ENCODE measurements at regions not wholly inside any gene's neighbourhood (a gene's known extent, or its start where the extent isn't known, plus 50 kb on each side); places are given as distances from the start of the nearest gene placed in this dataset.

DNA sequence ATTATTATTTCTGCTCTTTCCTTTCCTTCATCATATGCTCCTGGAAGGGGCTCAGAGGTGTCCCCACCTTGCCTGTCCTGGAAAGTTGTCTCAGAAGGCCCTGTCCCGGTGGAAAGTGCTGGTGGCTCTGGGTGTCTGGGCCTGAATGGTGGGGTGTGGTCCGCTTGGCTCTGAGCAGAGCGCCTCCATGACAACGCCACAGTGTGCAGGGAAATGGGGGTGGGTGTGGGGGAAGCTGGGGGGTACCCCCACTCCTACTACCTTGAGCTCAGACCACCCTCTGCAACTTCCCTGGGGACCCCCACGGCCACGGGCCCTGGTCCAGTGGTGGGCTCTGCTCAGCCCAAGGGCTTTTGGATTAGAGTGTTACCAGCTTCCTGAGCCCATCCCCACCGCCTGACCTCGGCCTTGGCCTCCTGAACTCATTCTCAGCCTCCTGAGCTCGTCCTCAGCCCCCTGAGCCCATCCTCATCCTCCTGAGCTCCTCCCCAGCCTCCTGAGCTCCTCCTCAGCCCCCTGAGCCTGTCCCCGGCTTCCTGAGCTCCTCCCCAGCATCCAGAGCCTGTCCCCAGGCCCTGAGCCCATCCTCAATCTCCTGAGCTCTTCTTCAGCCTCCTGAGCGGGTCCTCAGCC is 106.4 kb upstream of the FAM20C start:
- DNase-seq = no peak

- no peak for DNase-seq
Measured at GRCh38 chr7:86629-87028, 105.7 kb upstream of the FAM20C start.

GRCh38 chr7:87047-87446 is 105.3 kb upstream of the FAM20C start:
- DNase-seq = no peak

DNA sequence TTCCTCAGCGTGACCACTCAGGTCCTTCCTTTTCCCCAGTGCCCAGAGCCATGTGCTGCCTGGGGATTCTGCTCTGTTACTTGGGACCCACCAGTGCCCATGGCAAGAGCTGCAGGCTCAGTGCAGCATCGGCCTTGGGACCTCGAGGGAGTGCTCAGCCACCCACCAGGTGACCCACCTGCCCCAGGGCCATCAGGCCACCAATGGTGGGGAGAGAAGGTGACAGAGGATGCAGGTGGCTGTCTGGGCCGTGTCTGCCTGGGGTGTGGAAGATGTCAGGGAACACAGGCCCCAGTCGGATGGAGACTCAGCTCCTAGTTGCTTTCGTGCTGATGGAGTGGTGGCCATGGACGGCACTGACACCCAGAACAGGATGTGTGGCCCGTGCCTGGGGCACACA is 104.7 kb upstream of the FAM20C start:
- DNase-seq = no peak

GRCh38 chr7:88095-88926 is 104.1 kb upstream of the FAM20C start:
- no peak for DNase-seq

DNA sequence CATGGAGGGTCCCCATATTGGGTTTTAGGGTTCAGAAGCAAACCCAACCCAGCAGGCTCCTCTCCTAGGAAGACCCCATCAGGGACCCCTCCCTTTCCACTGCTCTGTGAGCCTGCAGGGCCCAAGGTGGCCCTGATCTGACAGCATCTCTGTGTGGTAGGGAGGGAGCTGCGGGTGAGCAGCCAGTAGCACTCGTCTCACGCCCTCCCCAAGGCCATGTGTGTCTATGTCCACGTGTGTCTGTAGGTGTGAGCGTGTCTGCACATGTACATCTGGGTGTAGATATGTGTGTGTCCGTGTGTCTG is 103.5 kb upstream of the FAM20C start:
- DNase-seq = no peak

DNA sequence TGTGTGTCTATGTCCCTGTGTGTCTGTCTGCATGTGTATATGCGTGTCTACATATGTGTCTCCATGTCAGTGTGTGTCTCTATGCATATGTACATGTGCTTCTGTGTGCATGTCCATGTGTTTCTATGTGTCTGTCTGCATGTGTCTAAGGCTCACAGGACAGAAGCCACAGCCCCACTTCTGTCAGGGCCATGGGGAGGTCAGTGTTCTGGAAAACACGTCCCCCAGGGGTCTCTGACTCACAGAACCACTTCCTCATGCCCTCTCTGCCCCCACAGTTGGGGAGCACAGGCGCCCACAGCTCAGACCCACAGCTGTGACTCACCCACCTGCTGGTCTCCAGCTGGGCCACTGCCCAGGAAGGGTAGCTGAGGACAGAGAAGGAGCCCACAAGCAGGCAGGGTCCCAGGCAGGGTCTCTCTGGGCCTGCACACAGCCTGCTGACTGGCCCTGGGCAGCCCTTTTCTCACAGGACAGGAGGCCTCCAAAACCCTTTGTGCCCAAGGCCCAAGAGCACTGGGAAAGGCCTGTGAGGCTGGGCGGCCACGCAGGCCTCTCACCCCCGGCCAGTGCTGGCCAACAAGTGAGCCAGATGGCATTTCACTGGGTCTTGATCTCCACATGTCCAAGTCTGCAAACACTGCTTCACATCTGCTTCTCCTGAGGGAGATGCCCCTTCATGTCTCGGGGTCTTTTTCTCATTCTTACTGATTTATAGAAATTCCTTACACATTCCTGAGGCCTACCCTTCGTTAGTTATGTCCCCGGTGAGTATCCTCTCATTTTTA is 102.9 kb upstream of the FAM20C start:
- DNase-seq = peak; percentile 75 to 96

DNA sequence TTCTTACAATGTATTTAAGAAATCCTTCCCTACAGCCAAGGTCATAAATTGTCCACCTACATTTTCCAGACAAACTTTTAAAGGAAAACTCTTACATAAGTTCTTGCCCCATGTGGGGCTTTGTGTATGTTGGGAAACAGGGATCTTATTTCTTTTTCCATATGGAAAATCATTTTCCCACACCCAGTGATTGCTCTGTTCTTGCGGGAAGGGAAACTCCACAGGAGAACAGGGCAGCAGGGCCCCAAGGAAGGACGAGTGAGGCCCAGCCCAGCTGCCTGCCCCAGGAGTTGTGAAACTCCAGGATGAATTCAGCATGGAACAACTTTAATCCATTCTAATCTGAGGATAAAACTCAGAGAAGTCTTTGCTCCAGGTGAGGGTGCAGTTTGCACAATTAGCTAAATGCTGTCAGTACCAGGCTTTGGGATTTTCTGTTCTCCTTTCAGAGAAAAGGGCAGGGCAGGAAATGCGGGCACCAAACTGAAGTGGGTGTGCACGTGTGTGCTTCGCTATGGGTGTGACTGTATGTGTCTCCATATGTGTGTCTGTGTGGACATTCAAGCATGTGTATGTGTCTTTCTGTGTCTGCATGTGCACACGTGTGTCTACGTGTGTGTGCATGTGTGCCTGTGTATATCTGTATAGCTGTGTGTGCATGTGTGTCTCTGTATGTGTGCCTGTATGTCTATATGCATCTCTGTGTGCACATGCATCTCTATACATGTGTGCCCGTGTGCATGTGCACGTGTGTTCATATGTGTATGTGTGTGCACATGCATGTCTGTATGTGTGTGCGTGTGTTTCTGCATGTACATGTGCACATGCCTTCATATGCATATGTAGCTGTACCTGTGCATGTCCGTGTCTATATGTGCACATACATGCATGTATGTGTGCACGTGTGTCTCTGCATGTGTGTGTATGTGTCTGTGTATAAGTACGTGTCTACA is 102.0 kb upstream of the FAM20C start:
- DNase-seq = peak; percentile 50 to 55

DNA sequence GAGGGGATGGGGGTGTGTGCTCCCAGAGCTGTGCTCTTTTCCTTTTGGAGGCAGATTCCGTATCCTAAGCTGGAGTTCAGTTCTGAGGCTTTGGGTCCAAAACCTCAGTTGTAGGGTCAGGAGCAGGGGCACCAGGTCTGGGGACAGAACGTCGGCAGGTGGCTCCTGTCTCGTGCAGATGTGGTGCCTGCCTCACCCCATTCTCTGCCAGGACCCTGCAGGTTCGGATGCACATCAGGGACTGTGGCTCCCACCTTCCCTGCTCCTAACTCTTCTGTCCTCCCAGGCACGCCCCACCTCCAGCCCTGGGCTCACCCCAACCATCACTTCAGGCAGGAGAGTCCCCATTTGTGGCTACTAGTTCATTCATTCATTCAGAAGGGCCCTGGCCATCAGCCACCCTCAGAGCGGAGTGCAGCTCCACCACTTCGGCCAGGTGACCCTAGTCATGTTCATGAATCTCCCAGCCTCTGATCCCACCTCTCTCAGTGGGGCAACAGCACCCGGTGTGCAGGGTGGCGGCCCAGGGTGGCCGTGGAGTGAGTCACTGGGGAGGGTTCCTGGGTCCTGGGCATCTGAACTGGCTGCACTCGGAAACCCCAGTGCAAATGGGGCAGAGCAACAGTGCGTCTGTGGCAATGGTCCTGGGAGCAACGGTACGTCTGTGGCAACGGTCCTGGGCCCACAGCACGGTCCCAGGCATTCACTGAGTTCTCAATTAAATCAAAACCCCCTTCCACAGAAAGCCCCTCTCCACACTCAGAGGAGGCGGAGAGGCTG is 100.8 kb upstream of the FAM20C start:
- no peak for DNase-seq

GRCh38 chr7:92231-92674 is 100.1 kb upstream of the FAM20C start:
- DNase-seq = no peak

DNA sequence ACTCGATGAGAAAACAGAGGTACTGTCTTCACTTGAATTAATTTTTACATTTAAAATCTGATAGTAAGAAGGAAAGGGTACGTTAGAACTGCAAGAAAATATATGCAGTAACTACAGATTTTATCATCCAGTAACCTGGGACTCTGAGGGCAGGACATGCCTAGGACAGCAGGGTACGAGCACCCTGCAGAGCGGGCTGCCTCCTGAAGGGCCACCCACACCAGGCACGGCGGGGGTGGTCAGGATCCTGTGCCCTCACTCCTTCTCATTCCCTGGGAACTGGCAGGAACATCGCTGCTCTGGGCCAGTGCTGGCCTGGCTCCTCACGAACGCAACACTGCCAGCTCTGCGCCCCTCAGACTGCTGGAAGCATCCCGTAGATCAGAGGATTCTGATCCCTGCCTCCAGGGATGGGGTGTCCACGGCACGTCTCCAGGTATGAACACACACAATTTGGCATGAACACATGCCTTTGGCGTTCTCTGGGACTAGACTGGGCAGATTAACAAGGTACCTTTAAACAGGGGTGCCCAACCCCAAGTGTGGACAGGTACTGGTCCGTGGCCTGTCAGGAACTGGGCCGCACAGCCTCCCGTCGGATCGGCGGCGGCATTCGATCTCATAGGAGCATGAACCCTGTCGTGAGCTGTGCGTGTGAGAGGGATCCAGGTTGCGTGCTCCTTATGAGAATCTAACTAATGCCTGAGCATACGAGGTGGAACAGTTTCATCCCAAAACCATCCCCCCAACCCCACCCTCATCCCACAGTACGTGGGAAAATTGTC is 99.3 kb upstream of the FAM20C start:
- DNase-seq = no peak

- DNase-seq = no peak
Measured at GRCh38 chr7:94251-94801, 98.0 kb upstream of the FAM20C start.

DNA sequence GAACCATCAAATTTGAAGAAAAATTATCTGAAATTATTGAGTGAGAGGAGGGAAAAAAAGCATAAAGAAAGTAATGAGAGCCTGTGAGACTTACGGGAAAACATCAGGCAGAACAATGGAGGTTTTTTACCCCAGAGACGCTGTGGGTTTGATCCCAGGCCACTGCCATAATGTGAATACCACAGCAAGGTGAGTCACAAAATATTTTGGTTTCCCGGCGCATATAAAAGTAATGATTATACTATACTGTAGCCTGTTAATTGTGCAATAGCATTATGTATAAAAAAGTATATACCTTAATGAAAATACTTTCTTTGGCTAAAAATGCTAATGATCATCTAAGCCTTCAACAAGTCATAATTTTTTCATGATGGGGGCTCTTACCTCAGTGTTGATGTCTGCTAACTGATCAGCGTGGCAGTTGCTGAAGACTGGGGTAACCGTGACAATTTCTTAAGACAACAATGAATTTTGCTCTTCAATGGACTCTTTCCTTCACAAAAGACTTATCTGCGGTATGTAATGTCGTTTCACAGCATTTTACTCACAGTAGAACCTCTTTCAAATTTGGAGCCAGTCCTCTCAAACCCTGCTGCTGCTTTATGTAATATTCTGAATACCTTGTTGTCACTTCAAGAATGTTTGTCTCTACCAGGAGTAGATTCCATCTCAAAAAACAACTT is 97.0 kb upstream of the FAM20C start:
- DNase-seq = no peak

- no peak for DNase-seq
Measured at GRCh38 chr7:95863-96260, 96.5 kb upstream of the FAM20C start.

DNA sequence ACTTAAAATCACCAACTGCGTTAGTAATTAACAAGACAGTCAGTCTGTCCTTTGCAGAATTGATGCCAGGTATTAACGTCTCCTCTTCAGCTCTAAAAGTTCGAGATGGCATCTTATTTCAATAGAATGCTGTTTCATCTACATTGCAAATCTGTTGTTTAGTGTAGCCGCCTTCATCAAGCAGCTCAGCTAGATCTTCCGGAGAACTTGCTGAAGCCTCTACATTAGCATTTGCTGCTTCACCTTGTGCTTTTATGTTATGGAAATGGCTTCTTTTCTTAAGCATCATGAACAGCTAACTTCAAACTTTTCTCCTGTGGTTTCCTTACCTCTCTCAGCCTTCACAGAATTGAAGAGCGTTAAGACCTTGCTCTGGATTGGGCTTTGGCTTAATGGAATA is 95.5 kb upstream of the FAM20C start:
- DNase-seq = no peak

DNA sequence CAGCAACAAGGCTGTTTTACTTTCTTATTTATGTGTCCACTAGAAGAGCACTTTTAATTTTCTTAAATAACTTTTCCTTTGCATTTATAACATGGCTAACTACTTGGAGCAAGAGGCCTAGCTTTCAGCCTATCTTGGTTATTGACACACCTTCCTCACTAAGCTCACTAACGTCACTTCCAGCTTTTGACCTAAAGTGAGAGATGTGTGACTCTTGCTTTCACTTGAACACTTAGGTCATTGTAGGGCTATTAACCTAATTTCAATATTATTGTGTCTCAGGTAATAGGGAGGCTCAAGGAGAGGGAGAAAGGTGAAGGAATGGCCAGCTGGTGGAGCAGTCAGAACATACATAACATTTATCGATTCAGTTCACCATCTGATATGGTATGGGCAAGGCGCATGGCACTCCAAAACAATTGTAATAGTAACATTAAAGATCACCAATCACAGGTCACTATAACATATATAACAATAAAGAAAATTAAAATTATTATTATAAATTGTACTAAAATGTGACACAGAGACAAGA is 95.0 kb upstream of the FAM20C start:
- no peak for DNase-seq

DNA sequence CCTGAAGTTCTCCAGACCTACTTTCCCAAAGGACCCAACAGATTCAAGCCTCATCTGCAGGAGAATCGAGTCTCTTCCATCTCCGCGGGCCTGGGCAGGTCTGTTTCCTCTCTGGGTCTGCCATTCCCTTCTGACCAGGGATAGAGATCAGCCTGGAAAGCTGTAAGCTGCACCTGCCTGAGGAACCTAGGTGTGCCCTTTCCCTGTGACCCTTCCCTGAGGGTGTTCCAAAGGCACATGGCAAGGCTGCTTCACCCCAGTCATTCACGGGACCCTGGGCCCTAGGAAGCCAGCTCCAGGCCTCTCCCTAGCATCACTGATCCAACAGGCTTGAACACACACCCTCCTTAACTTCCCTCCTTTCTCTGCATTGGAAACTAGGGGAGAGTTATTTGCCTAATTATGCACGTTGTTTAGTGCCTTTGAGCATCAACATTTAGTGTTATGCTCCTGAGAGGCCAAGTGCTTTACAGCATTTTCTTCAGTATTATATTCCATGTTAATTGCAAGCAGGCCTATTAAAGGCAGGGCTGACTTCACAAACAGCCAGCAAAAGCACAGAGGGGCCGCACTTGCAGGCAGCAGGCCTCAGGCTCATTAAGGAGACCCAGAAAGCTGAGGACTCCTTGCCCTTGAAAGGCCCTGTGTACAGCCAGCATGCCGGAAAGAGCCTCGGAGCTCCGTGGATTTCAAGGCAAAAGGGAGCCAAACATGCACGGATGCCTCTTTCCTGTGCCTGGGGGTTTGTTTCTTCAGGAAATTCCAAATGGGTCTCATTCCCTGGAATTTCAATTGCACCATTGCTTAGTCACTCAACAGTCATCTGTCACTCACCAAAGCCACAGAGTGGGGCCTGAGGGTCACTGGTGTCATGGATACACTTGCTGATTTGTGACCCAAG is 91.0 kb upstream of the FAM20C start:
- DNase-seq = no peak

- no peak for DNase-seq
Measured at GRCh38 chr7:102047-102711, 90.2 kb upstream of the FAM20C start.
